CD14-positive monocyte (primary cell): ENCODE measurements at regions not wholly inside any gene's neighbourhood (a gene's known extent, or its start where the extent isn't known, plus 50 kb on each side); places are given as distances from the start of the nearest gene placed in this dataset.

Experiments used
- DNase-seq, 3 donors: peaks; one replicate each; pipeline ENCODE4 v3.0.0-alpha.2; 2011 to 2022
- H2AFZ ChIP-seq: 2 replicates; pipeline ENCODE4 v1.6.0; 2012; ENCODE audit warnings: mild to moderate bottlenecking, low read depth, low read length, inconsistent platforms; ENCODE audit not compliant: insufficient read depth, poor library complexity, severe bottlenecking
- H3K27ac ChIP-seq, 2 donors: 1 replicate in 1 of 2; 2 replicates in 1 of 2; pipeline ENCODE4 v1.5.1; 2012 to 2013; ENCODE audit warnings: low read length in 2 of 2, control low read depth in 1 of 2, inconsistent platforms in 1 of 2, low read depth in 1 of 2, mild to moderate bottlenecking in 1 of 2
- H3K27me3 ChIP-seq, 2 donors: one replicate each; pipeline versions ENCODE4 v1.6.0 to v1.6.1; 2011 to 2013; ENCODE audit warnings: low read length in 2 of 2; ENCODE audit not compliant: control insufficient read depth in 2 of 2, insufficient read depth in 2 of 2
- H3K36me3 ChIP-seq, 2 donors: replicated peaks in 1 of 2; 1 replicate in 1 of 2; 2 replicates in 1 of 2; pipeline versions ENCODE4 v1.5.1 to v1.6.1; 2012 to 2013; ENCODE audit warnings: low read length in 2 of 2, control low read depth in 1 of 2, inconsistent platforms in 1 of 2, mild to moderate bottlenecking in 1 of 2; ENCODE audit not compliant: insufficient read depth in 2 of 2, control insufficient read depth in 1 of 2
- H3K4me1 ChIP-seq, 2 donors: 1 replicate in 1 of 2; 2 replicates in 1 of 2; pipeline versions ENCODE4 v1.5.1 to v1.6.1; 2012 to 2013; ENCODE audit warnings: low read length in 2 of 2, control low read depth in 1 of 2, inconsistent platforms in 1 of 2, mild to moderate bottlenecking in 1 of 2, moderate library complexity in 1 of 2; ENCODE audit not compliant: insufficient read depth in 2 of 2, control insufficient read depth in 1 of 2
- H3K4me2 ChIP-seq: replicated peaks from 2 replicates; pipeline ENCODE3; 2012; ENCODE audit warnings: low read length, moderate library complexity, mild to moderate bottlenecking; ENCODE audit not compliant: poor library complexity, severe bottlenecking; ENCODE audit errors: extremely low read depth
- H3K4me3 ChIP-seq, 3 experiments: fragments of 200-600 bp in 1 of 3; sonication (generic) in 1 of 3; replicated peaks in 1 of 3; 1 replicate in 2 of 3; 2 replicates in 1 of 3; pipeline ENCODE4 v1.5.1; 2011 to 2013; ENCODE audit warnings: low read length in 3 of 3, mild to moderate bottlenecking in 3 of 3, control low read depth in 2 of 3, low read depth in 2 of 3, inconsistent platforms in 1 of 3, moderate library complexity in 1 of 3
- H3K79me2 ChIP-seq: 2 replicates; pipeline ENCODE4 v1.6.0; 2012; ENCODE audit warnings: mild to moderate bottlenecking, control low read depth, inconsistent platforms, low read length, moderate library complexity; ENCODE audit not compliant: insufficient read depth
- H3K9ac ChIP-seq: 2 replicates; pipeline ENCODE4 v1.6.0; 2017; ENCODE audit warnings: low read length, mild to moderate bottlenecking; ENCODE audit not compliant: insufficient read depth, poor library complexity, severe bottlenecking
- H3K9me3 ChIP-seq, 2 donors: replicated peaks in 1 of 2; 1 replicate in 1 of 2; 2 replicates in 1 of 2; pipeline versions ENCODE4 v1.5.1 to v1.6.1; 2012 to 2013; ENCODE audit warnings: low read length in 2 of 2, control low read depth in 1 of 2; ENCODE audit not compliant: control insufficient read depth in 1 of 2, insufficient read depth in 1 of 2
- H4K20me1 ChIP-seq: 2 replicates; pipeline ENCODE4 v1.6.0; 2012; ENCODE audit warnings: mild to moderate bottlenecking, low read length, control low read depth, moderate library complexity; ENCODE audit not compliant: insufficient read depth
- H3K27ac Mint-ChIP-seq, 7 donors: one replicate each; pipeline ENCODE4 v1.8.0; 2020; ENCODE audit warnings: mild to moderate bottlenecking in 7 of 7, mixed read lengths in 7 of 7, moderate library complexity in 6 of 7, inconsistent platforms in 2 of 7
- H3K27me3 Mint-ChIP-seq, 3 donors: one replicate each; pipeline ENCODE4 v1.8.0; 2021 to 2022; ENCODE audit warnings: low read depth in 3 of 3, mild to moderate bottlenecking in 3 of 3, mixed read lengths in 3 of 3, moderate library complexity in 3 of 3, inconsistent platforms in 1 of 3
- H3K36me3 Mint-ChIP-seq, 2 donors: one replicate each; pipeline ENCODE4 v1.8.0; 2020; ENCODE audit warnings: mixed read lengths in 2 of 2, inconsistent platforms in 1 of 2, mild to moderate bottlenecking in 1 of 2
- H3K4me1 Mint-ChIP-seq: one replicate; pipeline ENCODE4 v1.8.0; 2020; ENCODE audit warnings: mild to moderate bottlenecking, mixed read lengths
- H3K4me3 Mint-ChIP-seq, 2 donors: one replicate each; pipeline ENCODE4 v1.8.0; 2020; ENCODE audit warnings: mild to moderate bottlenecking in 2 of 2, mixed read lengths in 2 of 2, moderate library complexity in 1 of 2
- H3K9me3 Mint-ChIP-seq, 7 donors: one replicate each; pipeline ENCODE4 v1.8.0; 2020 to 2022; ENCODE audit warnings: mixed read lengths in 7 of 7, mild to moderate bottlenecking in 6 of 7, moderate library complexity in 6 of 7, inconsistent platforms in 2 of 7
- CTCF ChIP-seq: fragments of 200-600 bp; IDR thresholded peaks from one replicate; pipeline ENCODE4 v1.8.0; 2022; ENCODE audit warnings: antibody characterized with exemption, mild to moderate bottlenecking
- WGBS: methylation state at CpG from one replicate; pipeline ENCODE4 v1.1.5; 2013; ENCODE audit warnings: missing lambda C conversion rate; ENCODE audit not compliant: insufficient coverage; 5-methylcytosine and 5-hydroxymethylcytosine counted together
- intact Hi-C, 2 donors: fragments of 100-400 bp; cut with micrococcal nuclease; formaldehyde crosslinking; loops; one replicate each; pipeline versions ENCODE4 v1.15.0 to v1.15.1; 2023

GRCh38 chr11:95507794-95508193 is 276.8 kb upstream of the SESN3 start:
- Histone ChIP-seq H3K9me3 (no peaks in the 10 kb centered on the region), H2AFZ (no peak overlapping the region), H3K4me3 (no peak overlapping the region), H3K36me3 (no peaks in the 10 kb centered on the region), H3K4me1 (peaks cover 0 to 8% of the 10 kb centered on the region in 2 donors), H4K20me1 (no peaks in the 10 kb centered on the region), H3K27ac (no peak overlapping the region), H3K79me2 (no peaks in the 10 kb centered on the region), H3K27me3 (peaks cover 0 to 6% of the 10 kb centered on the region in 2 donors), H3K9ac (no peak overlapping the region), H3K4me2 (no peak overlapping the region)
- intact Hi-C loops = no loop called here
- Mint-ChIP-seq H3K9me3 (peaks cover 0 to 4% (median 0%) of the 10 kb centered on the region in 7 donors), H3K27me3 (peaks cover 6 to 19% (median 8%) of the 10 kb centered on the region in 3 donors), H3K27ac (peak overlapping the region in 1 of 7 donors; percentile 24), H3K4me1 (peaks cover 15% of the 10 kb centered on the region), H3K36me3 (no peaks in the 10 kb centered on the region), H3K4me3 (no peak overlapping the region)
- no peak for TF ChIP-seq CTCF
- WGBS = 100% methylated on average over 2 of the region's 3 CpGs
- no peak for DNase-seq

- intact Hi-C loops = no loop called here
- no peak overlapping the region for H3K4me2 ChIP-seq
- peaks cover 0 to 4% (median 0%) of the 10 kb centered on the region in 7 donors for H3K9me3 Mint-ChIP-seq
Observed at GRCh38 chr11:95506777-95507176, 275.8 kb upstream of the SESN3 start.

More at GRCh38 chr11:95506777-95507176, 275.8 kb upstream of the SESN3 start:
- peaks cover 6 to 18% (median 10%) of the 10 kb centered on the region in 3 donors for H3K27me3 Mint-ChIP-seq
- H3K4me3 Mint-ChIP-seq = no peak overlapping the region
- Histone ChIP-seq H3K4me1 (peaks cover 0 to 8% of the 10 kb centered on the region in 2 donors), H2AFZ (no peak overlapping the region), H3K36me3 (no peaks in the 10 kb centered on the region), H3K79me2 (no peaks in the 10 kb centered on the region), H3K9me3 (no peaks in the 10 kb centered on the region), H3K9ac (no peak overlapping the region), H3K27ac (no peak overlapping the region), H3K27me3 (peaks cover 0 to 6% of the 10 kb centered on the region in 2 donors), H4K20me1 (no peaks in the 10 kb centered on the region), H3K4me3 (no peak overlapping the region)
- no peaks in the 10 kb centered on the region for H3K36me3 Mint-ChIP-seq
- no peak for TF ChIP-seq CTCF
- no peak for DNase-seq
- H3K4me1 Mint-ChIP-seq = peaks cover 9% of the 10 kb centered on the region
- WGBS = 78% methylated on average over 1 of the region's 2 CpGs
- H3K27ac Mint-ChIP-seq = no peak overlapping the region
